ENCODE measurements at regions not wholly inside any gene's neighbourhood (a gene's known extent, or its start where the extent isn't known, plus 50 kb on each side); places are given as distances from the start of the nearest gene placed in this dataset.

DNA sequence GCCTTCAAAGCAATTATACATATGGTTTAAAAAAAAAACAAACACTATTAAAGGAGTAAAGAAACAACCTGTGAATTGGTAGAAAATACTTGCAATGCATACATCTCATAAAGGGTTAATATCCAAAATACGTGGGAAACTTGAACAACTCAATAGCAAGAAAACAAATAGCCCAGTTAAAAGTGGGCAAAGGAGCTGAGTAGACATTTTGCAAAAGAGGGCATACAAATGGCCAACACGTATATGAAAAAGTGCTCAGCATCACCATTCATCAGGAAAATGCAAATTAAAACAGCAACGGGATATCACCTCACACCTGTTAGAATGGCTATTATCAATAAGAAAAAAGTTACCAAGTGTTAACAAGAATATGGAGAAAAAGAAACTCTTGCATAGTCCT, 298.3 kb upstream of the RBMS1 start:
- TF ChIP-seq ZNF565 (CRISPR knock-in tag; conservative IDR thresholded peaks at IDR 0.05; ENCODE audit: low read depth) (no peak), ZFP3 (CRISPR knock-in tag; IDR thresholded peaks at IDR 0.05) (no peak)
- TF ChIP-seq, protein P1, sequence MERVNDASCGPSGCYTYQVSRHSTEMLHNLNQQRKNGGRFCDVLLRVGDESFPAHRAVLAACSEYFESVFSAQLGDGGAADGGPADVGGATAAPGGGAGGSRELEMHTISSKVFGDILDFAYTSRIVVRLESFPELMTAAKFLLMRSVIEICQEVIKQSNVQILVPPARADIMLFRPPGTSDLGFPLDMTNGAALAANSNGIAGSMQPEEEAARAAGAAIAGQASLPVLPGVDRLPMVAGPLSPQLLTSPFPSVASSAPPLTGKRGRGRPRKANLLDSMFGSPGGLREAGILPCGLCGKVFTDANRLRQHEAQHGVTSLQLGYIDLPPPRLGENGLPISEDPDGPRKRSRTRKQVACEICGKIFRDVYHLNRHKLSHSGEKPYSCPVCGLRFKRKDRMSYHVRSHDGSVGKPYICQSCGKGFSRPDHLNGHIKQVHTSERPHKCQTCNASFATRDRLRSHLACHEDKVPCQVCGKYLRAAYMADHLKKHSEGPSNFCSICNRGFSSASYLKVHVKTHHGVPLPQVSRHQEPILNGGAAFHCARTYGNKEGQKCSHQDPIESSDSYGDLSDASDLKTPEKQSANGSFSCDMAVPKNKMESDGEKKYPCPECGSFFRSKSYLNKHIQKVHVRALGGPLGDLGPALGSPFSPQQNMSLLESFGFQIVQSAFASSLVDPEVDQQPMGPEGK (CRISPR knock-in tag; IDR thresholded peaks at IDR 0.05; ENCODE audit: borderline replicate concordance), result no peak
- TF ChIP-seq, protein P2, sequence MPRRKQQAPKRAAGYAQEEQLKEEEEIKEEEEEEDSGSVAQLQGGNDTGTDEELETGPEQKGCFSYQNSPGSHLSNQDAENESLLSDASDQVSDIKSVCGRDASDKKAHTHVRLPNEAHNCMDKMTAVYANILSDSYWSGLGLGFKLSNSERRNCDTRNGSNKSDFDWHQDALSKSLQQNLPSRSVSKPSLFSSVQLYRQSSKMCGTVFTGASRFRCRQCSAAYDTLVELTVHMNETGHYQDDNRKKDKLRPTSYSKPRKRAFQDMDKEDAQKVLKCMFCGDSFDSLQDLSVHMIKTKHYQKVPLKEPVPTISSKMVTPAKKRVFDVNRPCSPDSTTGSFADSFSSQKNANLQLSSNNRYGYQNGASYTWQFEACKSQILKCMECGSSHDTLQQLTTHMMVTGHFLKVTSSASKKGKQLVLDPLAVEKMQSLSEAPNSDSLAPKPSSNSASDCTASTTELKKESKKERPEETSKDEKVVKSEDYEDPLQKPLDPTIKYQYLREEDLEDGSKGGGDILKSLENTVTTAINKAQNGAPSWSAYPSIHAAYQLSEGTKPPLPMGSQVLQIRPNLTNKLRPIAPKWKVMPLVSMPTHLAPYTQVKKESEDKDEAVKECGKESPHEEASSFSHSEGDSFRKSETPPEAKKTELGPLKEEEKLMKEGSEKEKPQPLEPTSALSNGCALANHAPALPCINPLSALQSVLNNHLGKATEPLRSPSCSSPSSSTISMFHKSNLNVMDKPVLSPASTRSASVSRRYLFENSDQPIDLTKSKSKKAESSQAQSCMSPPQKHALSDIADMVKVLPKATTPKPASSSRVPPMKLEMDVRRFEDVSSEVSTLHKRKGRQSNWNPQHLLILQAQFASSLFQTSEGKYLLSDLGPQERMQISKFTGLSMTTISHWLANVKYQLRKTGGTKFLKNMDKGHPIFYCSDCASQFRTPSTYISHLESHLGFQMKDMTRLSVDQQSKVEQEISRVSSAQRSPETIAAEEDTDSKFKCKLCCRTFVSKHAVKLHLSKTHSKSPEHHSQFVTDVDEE (CRISPR knock-in tag; IDR thresholded peaks at IDR 0.05), result no peak
- TF ChIP-seq, protein P3, sequence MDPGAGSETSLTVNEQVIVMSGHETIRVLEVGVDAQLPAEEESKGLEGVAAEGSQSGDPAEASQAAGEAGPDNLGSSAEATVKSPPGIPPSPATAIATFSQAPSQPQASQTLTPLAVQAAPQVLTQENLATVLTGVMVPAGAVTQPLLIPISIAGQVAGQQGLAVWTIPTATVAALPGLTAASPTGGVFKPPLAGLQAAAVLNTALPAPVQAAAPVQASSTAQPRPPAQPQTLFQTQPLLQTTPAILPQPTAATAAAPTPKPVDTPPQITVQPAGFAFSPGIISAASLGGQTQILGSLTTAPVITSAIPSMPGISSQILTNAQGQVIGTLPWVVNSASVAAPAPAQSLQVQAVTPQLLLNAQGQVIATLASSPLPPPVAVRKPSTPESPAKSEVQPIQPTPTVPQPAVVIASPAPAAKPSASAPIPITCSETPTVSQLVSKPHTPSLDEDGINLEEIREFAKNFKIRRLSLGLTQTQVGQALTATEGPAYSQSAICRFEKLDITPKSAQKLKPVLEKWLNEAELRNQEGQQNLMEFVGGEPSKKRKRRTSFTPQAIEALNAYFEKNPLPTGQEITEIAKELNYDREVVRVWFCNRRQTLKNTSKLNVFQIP (CRISPR knock-in tag; IDR thresholded peaks at IDR 0.05; ENCODE audit: borderline replicate concordance, low read depth), result no peak

Data from SK-N-SH treated with all-trans-retinoic acid at 6 μM for 48 hours (cell line).